Testis (tissue), 2 donors: ENCODE measurements at regions not wholly inside any gene's neighbourhood (a gene's known extent, or its start where the extent isn't known, plus 50 kb on each side); places are given as distances from the start of the nearest gene placed in this dataset.

Experiments used
- CTCF ChIP-seq, 3 experiments: fragments of 450-650 bp in 2 of 3; fragments of 200-600 bp in 1 of 3; sonication (generic) in 1 of 3; IDR thresholded peaks; one replicate each; pipeline ENCODE4 v1.5.1; 2016 to 2019; ENCODE audit warnings: antibody characterized with exemption in 3 of 3, mild to moderate bottlenecking in 2 of 3, moderate library complexity in 1 of 3
- POLR2A ChIP-seq: fragments of 450-650 bp; IDR thresholded peaks from one replicate; pipeline ENCODE4 v1.6.1; 2017; ENCODE audit warnings: antibody characterized with exemption, mild to moderate bottlenecking, moderate library complexity

GRCh38 chr14:43729143-43729542, 777.9 kb downstream of the FSCB start:
- TF ChIP-seq CTCF (IDR thresholded peaks at IDR 0.05): no peak
- TF ChIP-seq POLR2A: no peak
